ENCODE measurements at regions not wholly inside any gene's neighbourhood (a gene's known extent, or its start where the extent isn't known, plus 50 kb on each side); places are given as distances from the start of the nearest gene placed in this dataset.
"Not testable (repeated sequence)": the region's sequence is repeated elsewhere in the genome, so short reads cannot be mapped to it uniquely, and the experiment has no call there.

GRCh38 chr10:42380926-42381547 lies 257.3 kb downstream of the ZNF33B start:
- peaks cover 0 to under 1% (median 0%) of the 10 kb centered on the region in 7 donors for H3K27me3 ChIP-seq
- intact Hi-C loops (cut with DNase I): no loop called here
- WGBS, 2 donors: 85 to 87% methylated on average over 7 of the region's 7 CpGs
- H3K9me3 ChIP-seq: peaks cover 0 to 29% (median 0%) of the 10 kb centered on the region in 11 donors
- H3K4me1 ChIP-seq: no peaks in the 10 kb centered on the region
- no peak for DNase-seq
- H3K36me3 ChIP-seq: no peaks in the 10 kb centered on the region
- no peak overlapping the region for H3K27ac ChIP-seq
- no peak overlapping the region for H3K4me3 ChIP-seq
- no peak for TF ChIP-seq CTCF (IDR thresholded peaks at IDR 0.05)
- ATAC-seq: no peak

GRCh38 chr10:42367532-42368230 lies 270.7 kb downstream of the ZNF33B start:
- Histone ChIP-seq H3K4me3 (peak overlapping the region; percentile 50 to 89 (median 72)), H3K27ac (peak overlapping the region in 8 of 10 donors; percentile 12 to 67 (median 40)), H3K4me1 (peaks cover 0 to 4% (median 0%) of the 10 kb centered on the region in 9 donors), H3K9me3 (peaks cover 0 to 45% (median 0%) of the 10 kb centered on the region in 11 donors), H3K36me3 (no peaks in the 10 kb centered on the region), H3K27me3 (no peaks in the 10 kb centered on the region)
- peak; percentile 74 to 95 for DNase-seq
- whole genome bisulfite sequencing, 2 donors: 2 to 3% methylated on average over 32 to 33 of the region's 33 CpGs
- peak; percentile 88 to 100 (median 100) for ATAC-seq
- TF ChIP-seq CTCF (IDR thresholded peaks at IDR 0.05): no peak
- intact Hi-C loops (cut with DNase I): no loop called here

GRCh38 chr10:42351745-42352144 lies 286.6 kb downstream of the ZNF33B start:
- no peaks in the 10 kb centered on the region for H3K27me3 ChIP-seq
- H3K4me3 ChIP-seq: no peak overlapping the region
- intact Hi-C loops (cut with DNase I): no loop called here
- H3K9me3 ChIP-seq: peaks cover 0 to 85% (median 13%) of the 10 kb centered on the region in 11 donors
- ATAC-seq (no peak), DNase-seq (no peak)
- 80 to 88% methylated on average over 1 of the region's 1 CpG for WGBS, 2 donors
- H3K27ac ChIP-seq: no peak overlapping the region
- TF ChIP-seq CTCF (IDR thresholded peaks at IDR 0.05): no peak
- no peaks in the 10 kb centered on the region for H3K4me1 ChIP-seq
- H3K36me3 ChIP-seq: peaks cover 0 to 43% (median 4%) of the 10 kb centered on the region in 9 donors

- H3K27me3 ChIP-seq; DNase-seq; H3K27ac ChIP-seq; H3K4me3 ChIP-seq; intact Hi-C loops (cut with DNase I); H3K4me1 ChIP-seq; ATAC-seq: not testable (repeated sequence)
- WGBS, 2 donors: 92 to 94% methylated on average over 6 of the region's 6 CpGs
- peaks cover 16 to 100% (median 92%) of the 10 kb centered on the region in 11 donors for H3K9me3 ChIP-seq
- peaks cover 0 to 41% (median 0%) of the 10 kb centered on the region in 9 donors for H3K36me3 ChIP-seq
Observed at GRCh38 chr10:42336593-42337337, 301.6 kb downstream of the ZNF33B start.

GRCh38 chr10:42335653-42336296 lies 302.6 kb downstream of the ZNF33B start:
- H3K4me3 ChIP-seq: not testable (repeated sequence)

More at GRCh38 chr10:42335653-42336296, 302.6 kb downstream of the ZNF33B start:
- ATAC-seq; H3K27me3 ChIP-seq; H3K27ac ChIP-seq; DNase-seq; intact Hi-C loops (cut with DNase I); H3K4me1 ChIP-seq: not testable (repeated sequence)
- 90 to 91% methylated on average over 2 of the region's 2 CpGs for WGBS, 2 donors
- H3K36me3 ChIP-seq: peaks cover 0 to 36% (median 0%) of the 10 kb centered on the region in 9 donors
- peaks cover 16 to 100% (median 90%) of the 10 kb centered on the region in 11 donors for H3K9me3 ChIP-seq
